Body of pancreas (tissue), 4 donors: ENCODE measurements at regions not wholly inside any gene's neighbourhood (a gene's known extent, or its start where the extent isn't known, plus 50 kb on each side); places are given as distances from the start of the nearest gene placed in this dataset.

Experiments
- CTCF ChIP-seq, 7 experiments: fragments of 450-650 bp in 4 of 7; fragments of 200-600 bp in 3 of 7; sonication (generic) in 3 of 7; IDR thresholded peaks; one replicate each; pipeline ENCODE4 v1.5.1; 2016 to 2019; ENCODE audit warnings: antibody characterized with exemption in 7 of 7
- POLR2A ChIP-seq, 3 donors: fragments of 450-650 bp; IDR thresholded peaks; one replicate each; pipeline ENCODE4 v1.6.1; 2016; ENCODE audit warnings: antibody characterized with exemption in 3 of 3, mild to moderate bottlenecking in 2 of 3

DNA sequence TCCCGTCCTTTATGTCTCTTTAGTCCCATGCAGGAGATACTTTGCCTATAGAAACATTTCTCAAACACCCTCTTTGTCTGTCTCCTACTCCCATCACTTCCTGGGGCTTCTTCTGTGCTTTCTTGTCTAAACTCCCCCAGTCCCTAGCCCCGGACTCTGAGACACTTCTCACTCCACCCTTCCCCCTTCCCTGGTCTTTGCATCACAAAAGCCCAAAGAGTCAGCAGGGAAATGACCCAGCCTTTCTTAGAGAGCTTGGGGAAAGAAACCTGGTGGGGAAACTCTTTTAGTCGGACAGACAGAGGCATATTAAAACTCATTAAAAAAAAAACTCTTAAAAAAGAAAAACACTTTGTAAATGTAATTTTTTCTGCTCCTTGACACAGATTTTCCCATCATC is 211.2 kb downstream of the TJP1 start:
- no peak for TF ChIP-seq CTCF (IDR thresholded peaks at IDR 0.05)
- TF ChIP-seq POLR2A (IDR thresholded peaks at IDR 0.05), result no peak
